Right lung (tissue), 2 donors: ENCODE measurements at regions not wholly inside any gene's neighbourhood (a gene's known extent, or its start where the extent isn't known, plus 50 kb on each side); places are given as distances from the start of the nearest gene placed in this dataset.

Experiments
- DNase-seq, 2 donors: peaks; one replicate each; pipeline ENCODE4 v3.0.0-alpha.2; 2013

DNA sequence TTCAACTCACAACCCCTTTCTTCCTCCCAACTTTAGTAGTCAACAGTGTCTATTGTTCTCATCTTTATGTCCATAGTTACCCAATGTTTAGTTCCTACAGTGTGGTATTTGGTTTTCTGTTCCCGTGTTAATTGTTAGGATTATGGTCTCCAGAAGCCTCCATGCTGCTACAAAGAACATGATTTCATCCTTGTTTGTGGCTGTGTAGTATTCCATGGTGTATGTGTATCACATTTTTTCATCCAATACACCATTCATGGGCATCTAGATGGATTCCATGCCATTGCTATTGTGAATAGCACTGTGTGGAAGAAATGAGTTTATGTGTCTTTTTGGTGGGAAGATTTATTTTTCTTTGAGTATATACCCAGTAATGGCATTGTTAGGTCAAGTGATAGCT is 420.3 kb downstream of the XYLT1 start:
- DNase-seq = no peak
